NOMO-1 (cell line): ENCODE measurements at regions not wholly inside any gene's neighbourhood (a gene's known extent, or its start where the extent isn't known, plus 50 kb on each side); places are given as distances from the start of the nearest gene placed in this dataset.
A peak's percentile ranks its signal among the peaks of the same experiment; 100 is the strongest.

ENCODE experiments used
- DNase-seq, 2 experiments: peaks; one replicate each; lab custom pipeline; 2025; ENCODE audit not compliant: unreplicated experiment in 2 of 2; lab: John Stamatoyannopoulos, UW

GRCh38 chr1:37404711-37405110 lies 69.7 kb upstream of the ZC3H12A start:
- no peak for DNase-seq

GRCh38 chr1:37410105-37410504 lies 64.3 kb upstream of the ZC3H12A start:
- DNase-seq = no peak

- peak in 1 of 2 experiments; percentile 11 for DNase-seq
These were observed 63.6 kb upstream of the ZC3H12A start for GRCh38 chr1:37410815-37411214.

GRCh38 chr1:37415611-37416244 lies 58.7 kb upstream of the ZC3H12A start:
- no peak for DNase-seq

GRCh38 chr1:37420456-37420855 lies 53.9 kb upstream of the ZC3H12A start:
- DNase-seq = no peak

- peak; percentile 61 to 76 for DNase-seq
These were observed 50.6 kb upstream of the ZC3H12A start for GRCh38 chr1:37423810-37424209.

GRCh38 chr1:37424523-37424922 lies 49.9 kb upstream of the ZC3H12A start:
- DNase-seq = no peak
